ENCODE measurements at regions not wholly inside any gene's neighbourhood (a gene's known extent, or its start where the extent isn't known, plus 50 kb on each side); places are given as distances from the start of the nearest gene placed in this dataset.

- no peak for DNase-seq (ENCODE audit: low read depth)
- H3K4me3 ChIP-seq (ENCODE audit: low read length), result no peak overlapping the region
- no peak; the same call in 1 of the 2 replicates for TF ChIP-seq CTCF (conservative IDR thresholded peaks at IDR 0.05; ENCODE audit: low read length)
Measured at GRCh38 chr7:116340943-116341907, 130.9 kb downstream of the TES start.

GRCh38 chr7:116342125-116342524 is 131.8 kb downstream of the TES start:
- H3K4me3 ChIP-seq (ENCODE audit: low read length), result no peak overlapping the region
- DNase-seq (ENCODE audit: low read depth), result peak; percentile 15
- TF ChIP-seq CTCF (conservative IDR thresholded peaks at IDR 0.05; ENCODE audit: low read length), result no peak

GRCh38 chr7:116347151-116347832 is 137.0 kb downstream of the TES start:
- no peak overlapping the region for H3K4me3 ChIP-seq (ENCODE audit: low read length)
- no peak for TF ChIP-seq CTCF (conservative IDR thresholded peaks at IDR 0.05; ENCODE audit: low read length)
- no peak for DNase-seq (ENCODE audit: low read depth)

GRCh38 chr7:116348346-116348745 is 138.0 kb downstream of the TES start:
- H3K4me3 ChIP-seq (ENCODE audit: low read length), result no peak overlapping the region
- no peak for DNase-seq (ENCODE audit: low read depth)
- TF ChIP-seq CTCF (conservative IDR thresholded peaks at IDR 0.05; ENCODE audit: low read length), result no peak

GRCh38 chr7:116351966-116352365 is 141.6 kb downstream of the TES start:
- no peak overlapping the region for H3K4me3 ChIP-seq (ENCODE audit: low read length)
- DNase-seq (ENCODE audit: low read depth), result no peak
- TF ChIP-seq CTCF (conservative IDR thresholded peaks at IDR 0.05; ENCODE audit: low read length), result no peak

GRCh38 chr7:116353647-116354046 is 143.3 kb downstream of the TES start:
- no peak for TF ChIP-seq CTCF (conservative IDR thresholded peaks at IDR 0.05; ENCODE audit: low read length)
- no peak overlapping the region for H3K4me3 ChIP-seq (ENCODE audit: low read length)
- DNase-seq (ENCODE audit: low read depth), result no peak

Measured in AG10803 (cell line).